HEK293 (cell line): ENCODE measurements at regions not wholly inside any gene's neighbourhood (a gene's known extent, or its start where the extent isn't known, plus 50 kb on each side); places are given as distances from the start of the nearest gene placed in this dataset.

Source experiments
- SP2 ChIP-seq: fragments of 450-650 bp; formaldehyde crosslinking; IDR thresholded peaks from 2 replicates; pipeline ENCODE4 v1.5.1; 2016; ENCODE audit warnings: missing biosample characterization, missing genetic modification characterization
- SP7 ChIP-seq: fragments of 450-650 bp; formaldehyde crosslinking; IDR thresholded peaks from 2 replicates; pipeline ENCODE4 v1.5.1; 2016; ENCODE audit warnings: missing biosample characterization, missing genetic modification characterization
- ZBTB8A ChIP-seq: fragments of 450-650 bp; formaldehyde crosslinking; IDR thresholded peaks from 2 replicates; pipeline ENCODE4 v1.5.1; 2016; ENCODE audit warnings: missing biosample characterization, missing genetic modification characterization
- ZNF366 ChIP-seq: fragments of 450-650 bp; formaldehyde crosslinking; conservative IDR thresholded peaks from 2 replicates; pipeline ENCODE4 v1.5.1; 2016; ENCODE audit warnings: missing biosample characterization, missing genetic modification characterization
- ZNF433 ChIP-seq: fragments of 450-650 bp; formaldehyde crosslinking; IDR thresholded peaks from 2 replicates; pipeline ENCODE4 v1.5.1; 2016; ENCODE audit warnings: missing biosample characterization, missing genetic modification characterization, low read depth
- ZNF48 ChIP-seq: fragments of 450-650 bp; formaldehyde crosslinking; IDR thresholded peaks from 2 replicates; pipeline ENCODE4 v1.5.1; 2016; ENCODE audit warnings: missing biosample characterization, missing genetic modification characterization
- ZNF830 ChIP-seq: fragments of 450-650 bp; IDR thresholded peaks from 2 replicates; pipeline ENCODE4 v1.5.0; 2018; ENCODE audit warnings: missing biosample characterization, missing genetic modification characterization, low read depth, mild to moderate bottlenecking, moderate library complexity
- TF ChIP-seq, protein P1 (sequence below): fragments of 450-650 bp; formaldehyde crosslinking; IDR thresholded peaks from 2 replicates; pipeline ENCODE4 v1.5.1; 2016; ENCODE audit warnings: missing biosample characterization, missing genetic modification characterization
- TF ChIP-seq, protein P2 (sequence below): fragments of 450-650 bp; formaldehyde crosslinking; IDR thresholded peaks from 2 replicates; pipeline ENCODE4 v1.5.1; 2016; ENCODE audit warnings: missing biosample characterization, missing genetic modification characterization
- TF ChIP-seq, protein P3 (sequence below): fragments of 450-650 bp; formaldehyde crosslinking; IDR thresholded peaks from 2 replicates; pipeline ENCODE4 v1.5.1; 2016; ENCODE audit warnings: missing biosample characterization, missing genetic modification characterization, low read depth
- TF ChIP-seq, protein P4 (sequence below): sonication (generic); formaldehyde crosslinking; IDR thresholded peaks from 2 replicates; pipeline ENCODE4 v1.8.1; 2022; ENCODE audit warnings: mild to moderate bottlenecking, moderate library complexity, missing genetic modification reagents
- TF ChIP-seq, protein P5 (sequence below): fragments of 450-650 bp; formaldehyde crosslinking; IDR thresholded peaks from 2 replicates; pipeline ENCODE4 v1.5.1; 2016; ENCODE audit warnings: missing biosample characterization, missing genetic modification characterization

DNA sequence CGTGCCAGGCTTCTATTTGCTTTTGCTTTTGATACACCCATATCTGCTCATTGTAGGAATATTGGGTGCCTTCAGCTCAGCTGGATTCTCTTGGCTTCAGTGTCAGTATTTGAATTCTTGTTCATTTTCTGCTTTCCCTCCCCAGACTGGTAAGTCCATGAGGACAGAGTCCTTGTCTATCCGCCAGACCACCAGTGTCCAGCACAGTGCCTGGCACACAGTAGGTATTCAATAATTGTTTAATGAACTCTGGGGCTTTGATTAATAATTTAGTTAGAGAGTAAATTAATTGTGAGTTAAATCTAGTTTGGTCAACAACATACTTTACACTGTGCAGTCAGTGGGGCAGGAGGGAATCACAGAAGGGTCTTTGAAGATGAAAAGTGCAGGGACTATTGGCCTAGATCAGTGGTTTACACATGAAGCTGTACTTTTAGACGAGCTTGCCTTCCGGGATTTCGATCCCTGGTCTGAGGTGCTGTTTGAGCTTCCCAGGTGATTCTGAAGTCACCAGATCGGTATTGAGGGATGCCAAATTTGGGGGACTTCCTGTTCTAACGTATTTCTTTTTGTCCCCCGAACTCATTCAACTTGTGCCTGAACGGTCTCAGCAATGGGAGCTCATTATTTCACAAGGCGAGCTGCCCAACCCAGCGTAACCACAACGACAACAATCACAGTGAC lies 119.1 kb upstream of the JUN start:
- TF ChIP-seq, protein P1, sequence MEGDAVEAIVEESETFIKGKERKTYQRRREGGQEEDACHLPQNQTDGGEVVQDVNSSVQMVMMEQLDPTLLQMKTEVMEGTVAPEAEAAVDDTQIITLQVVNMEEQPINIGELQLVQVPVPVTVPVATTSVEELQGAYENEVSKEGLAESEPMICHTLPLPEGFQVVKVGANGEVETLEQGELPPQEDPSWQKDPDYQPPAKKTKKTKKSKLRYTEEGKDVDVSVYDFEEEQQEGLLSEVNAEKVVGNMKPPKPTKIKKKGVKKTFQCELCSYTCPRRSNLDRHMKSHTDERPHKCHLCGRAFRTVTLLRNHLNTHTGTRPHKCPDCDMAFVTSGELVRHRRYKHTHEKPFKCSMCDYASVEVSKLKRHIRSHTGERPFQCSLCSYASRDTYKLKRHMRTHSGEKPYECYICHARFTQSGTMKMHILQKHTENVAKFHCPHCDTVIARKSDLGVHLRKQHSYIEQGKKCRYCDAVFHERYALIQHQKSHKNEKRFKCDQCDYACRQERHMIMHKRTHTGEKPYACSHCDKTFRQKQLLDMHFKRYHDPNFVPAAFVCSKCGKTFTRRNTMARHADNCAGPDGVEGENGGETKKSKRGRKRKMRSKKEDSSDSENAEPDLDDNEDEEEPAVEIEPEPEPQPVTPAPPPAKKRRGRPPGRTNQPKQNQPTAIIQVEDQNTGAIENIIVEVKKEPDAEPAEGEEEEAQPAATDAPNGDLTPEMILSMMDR = no peak
- TF ChIP-seq ZBTB8A (tag by site-specific recombination) (no peak), SP7 (tag by site-specific recombination) (no peak), ZNF48 (tag by site-specific recombination) (no peak), ZNF830 (no peak), ZNF433 (tag by site-specific recombination) (no peak), ZNF366 (tag by site-specific recombination) (no peak), SP2 (no peak)
- TF ChIP-seq, protein P2, sequence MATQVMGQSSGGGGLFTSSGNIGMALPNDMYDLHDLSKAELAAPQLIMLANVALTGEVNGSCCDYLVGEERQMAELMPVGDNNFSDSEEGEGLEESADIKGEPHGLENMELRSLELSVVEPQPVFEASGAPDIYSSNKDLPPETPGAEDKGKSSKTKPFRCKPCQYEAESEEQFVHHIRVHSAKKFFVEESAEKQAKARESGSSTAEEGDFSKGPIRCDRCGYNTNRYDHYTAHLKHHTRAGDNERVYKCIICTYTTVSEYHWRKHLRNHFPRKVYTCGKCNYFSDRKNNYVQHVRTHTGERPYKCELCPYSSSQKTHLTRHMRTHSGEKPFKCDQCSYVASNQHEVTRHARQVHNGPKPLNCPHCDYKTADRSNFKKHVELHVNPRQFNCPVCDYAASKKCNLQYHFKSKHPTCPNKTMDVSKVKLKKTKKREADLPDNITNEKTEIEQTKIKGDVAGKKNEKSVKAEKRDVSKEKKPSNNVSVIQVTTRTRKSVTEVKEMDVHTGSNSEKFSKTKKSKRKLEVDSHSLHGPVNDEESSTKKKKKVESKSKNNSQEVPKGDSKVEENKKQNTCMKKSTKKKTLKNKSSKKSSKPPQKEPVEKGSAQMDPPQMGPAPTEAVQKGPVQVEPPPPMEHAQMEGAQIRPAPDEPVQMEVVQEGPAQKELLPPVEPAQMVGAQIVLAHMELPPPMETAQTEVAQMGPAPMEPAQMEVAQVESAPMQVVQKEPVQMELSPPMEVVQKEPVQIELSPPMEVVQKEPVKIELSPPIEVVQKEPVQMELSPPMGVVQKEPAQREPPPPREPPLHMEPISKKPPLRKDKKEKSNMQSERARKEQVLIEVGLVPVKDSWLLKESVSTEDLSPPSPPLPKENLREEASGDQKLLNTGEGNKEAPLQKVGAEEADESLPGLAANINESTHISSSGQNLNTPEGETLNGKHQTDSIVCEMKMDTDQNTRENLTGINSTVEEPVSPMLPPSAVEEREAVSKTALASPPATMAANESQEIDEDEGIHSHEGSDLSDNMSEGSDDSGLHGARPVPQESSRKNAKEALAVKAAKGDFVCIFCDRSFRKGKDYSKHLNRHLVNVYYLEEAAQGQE (tag by site-specific recombination) = no peak
- TF ChIP-seq, protein P3, sequence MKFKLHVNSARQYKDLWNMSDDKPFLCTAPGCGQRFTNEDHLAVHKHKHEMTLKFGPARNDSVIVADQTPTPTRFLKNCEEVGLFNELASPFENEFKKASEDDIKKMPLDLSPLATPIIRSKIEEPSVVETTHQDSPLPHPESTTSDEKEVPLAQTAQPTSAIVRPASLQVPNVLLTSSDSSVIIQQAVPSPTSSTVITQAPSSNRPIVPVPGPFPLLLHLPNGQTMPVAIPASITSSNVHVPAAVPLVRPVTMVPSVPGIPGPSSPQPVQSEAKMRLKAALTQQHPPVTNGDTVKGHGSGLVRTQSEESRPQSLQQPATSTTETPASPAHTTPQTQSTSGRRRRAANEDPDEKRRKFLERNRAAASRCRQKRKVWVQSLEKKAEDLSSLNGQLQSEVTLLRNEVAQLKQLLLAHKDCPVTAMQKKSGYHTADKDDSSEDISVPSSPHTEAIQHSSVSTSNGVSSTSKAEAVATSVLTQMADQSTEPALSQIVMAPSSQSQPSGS = no peak
- TF ChIP-seq, protein P4, sequence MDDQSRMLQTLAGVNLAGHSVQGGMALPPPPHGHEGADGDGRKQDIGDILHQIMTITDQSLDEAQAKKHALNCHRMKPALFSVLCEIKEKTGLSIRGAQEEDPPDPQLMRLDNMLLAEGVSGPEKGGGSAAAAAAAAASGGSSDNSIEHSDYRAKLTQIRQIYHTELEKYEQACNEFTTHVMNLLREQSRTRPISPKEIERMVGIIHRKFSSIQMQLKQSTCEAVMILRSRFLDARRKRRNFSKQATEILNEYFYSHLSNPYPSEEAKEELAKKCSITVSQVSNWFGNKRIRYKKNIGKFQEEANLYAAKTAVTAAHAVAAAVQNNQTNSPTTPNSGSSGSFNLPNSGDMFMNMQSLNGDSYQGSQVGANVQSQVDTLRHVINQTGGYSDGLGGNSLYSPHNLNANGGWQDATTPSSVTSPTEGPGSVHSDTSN (CRISPR knock-in tag) = no peak
- TF ChIP-seq, protein P5, sequence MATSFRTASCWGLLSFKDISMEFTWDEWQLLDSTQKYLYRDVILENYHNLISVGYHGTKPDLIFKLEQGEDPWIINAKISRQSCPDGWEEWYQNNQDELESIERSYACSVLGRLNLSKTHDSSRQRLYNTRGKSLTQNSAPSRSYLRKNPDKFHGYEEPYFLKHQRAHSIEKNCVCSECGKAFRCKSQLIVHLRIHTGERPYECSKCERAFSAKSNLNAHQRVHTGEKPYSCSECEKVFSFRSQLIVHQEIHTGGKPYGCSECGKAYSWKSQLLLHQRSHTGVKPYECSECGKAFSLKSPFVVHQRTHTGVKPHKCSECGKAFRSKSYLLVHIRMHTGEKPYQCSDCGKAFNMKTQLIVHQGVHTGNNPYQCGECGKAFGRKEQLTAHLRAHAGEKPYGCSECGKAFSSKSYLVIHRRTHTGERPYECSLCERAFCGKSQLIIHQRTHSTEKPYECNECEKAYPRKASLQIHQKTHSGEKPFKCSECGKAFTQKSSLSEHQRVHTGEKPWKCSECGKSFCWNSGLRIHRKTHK (tag by site-specific recombination) = no peak
